ENCODE measurements at regions not wholly inside any gene's neighbourhood (a gene's known extent, or its start where the extent isn't known, plus 50 kb on each side); places are given as distances from the start of the nearest gene placed in this dataset.

GRCh38 chr5:29170599-29170998 lies 2022.9 kb upstream of the CDH6 start:
- Mint-ChIP-seq H3K36me3 (ENCODE audit: insufficient read depth, unreplicated experiment) (no peaks in the 10 kb centered on the region), H3K27me3 (ENCODE audit: unreplicated experiment) (no peaks in the 10 kb centered on the region), H3K4me1 (ENCODE audit: low read depth, unreplicated experiment) (no peaks in the 10 kb centered on the region), H3K27ac (ENCODE audit: unreplicated experiment) (no peak overlapping the region), H3K4me3 (ENCODE audit: low read depth, unreplicated experiment) (no peak overlapping the region), H3K9me3 (ENCODE audit: low read depth, unreplicated experiment) (peaks cover 13% of the 10 kb centered on the region)
- intact Hi-C loops (cut with micrococcal nuclease; ENCODE audit: unreplicated experiment) = no loop called here
- CTCF ChIA-PET = no interaction called here
- no TSS peak for BruUV-seq (replicated peaks)
- DNase-seq = no peak
- TF ChIP-seq CTCF (IDR thresholded peaks at IDR 0.05; ENCODE audit: unreplicated experiment) = no peak

GRCh38 chr5:29169886-29170285 lies 2023.6 kb upstream of the CDH6 start:
- no peaks in the 10 kb centered on the region for H3K27me3 Mint-ChIP-seq (ENCODE audit: unreplicated experiment)
- no peak overlapping the region for H3K27ac Mint-ChIP-seq (ENCODE audit: unreplicated experiment)
- no peak for TF ChIP-seq CTCF (IDR thresholded peaks at IDR 0.05; ENCODE audit: unreplicated experiment)
- no peak for DNase-seq
- intact Hi-C loops (cut with micrococcal nuclease; ENCODE audit: unreplicated experiment) = no loop called here
- no TSS peak for BruUV-seq (replicated peaks)
- H3K4me3 Mint-ChIP-seq (ENCODE audit: low read depth, unreplicated experiment) = no peak overlapping the region
- peaks cover 10% of the 10 kb centered on the region for H3K9me3 Mint-ChIP-seq (ENCODE audit: low read depth, unreplicated experiment)
- CTCF ChIA-PET = no interaction called here
- no peaks in the 10 kb centered on the region for H3K36me3 Mint-ChIP-seq (ENCODE audit: insufficient read depth, unreplicated experiment)
- no peaks in the 10 kb centered on the region for H3K4me1 Mint-ChIP-seq (ENCODE audit: low read depth, unreplicated experiment)

- no peaks in the 10 kb centered on the region for H3K36me3 Mint-ChIP-seq (ENCODE audit: insufficient read depth, unreplicated experiment)
- CTCF ChIA-PET = no interaction called here
- intact Hi-C loops (cut with micrococcal nuclease; ENCODE audit: unreplicated experiment) = no loop called here
- no peak overlapping the region for H3K4me3 Mint-ChIP-seq (ENCODE audit: low read depth, unreplicated experiment)
- H3K9me3 Mint-ChIP-seq (ENCODE audit: low read depth, unreplicated experiment) = no peaks in the 10 kb centered on the region
- DNase-seq = no peak
- no peaks in the 10 kb centered on the region for H3K27me3 Mint-ChIP-seq (ENCODE audit: unreplicated experiment)
- TF ChIP-seq CTCF (IDR thresholded peaks at IDR 0.05; ENCODE audit: unreplicated experiment) = no peak
- H3K4me1 Mint-ChIP-seq (ENCODE audit: low read depth, unreplicated experiment) = peaks cover 7% of the 10 kb centered on the region
- BruUV-seq (replicated peaks) = no TSS peak
- H3K27ac Mint-ChIP-seq (ENCODE audit: unreplicated experiment) = no peak overlapping the region
These were observed 2031.2 kb upstream of the CDH6 start for GRCh38 chr5:29162297-29162696.

- H3K36me3 Mint-ChIP-seq (ENCODE audit: insufficient read depth, unreplicated experiment) = no peaks in the 10 kb centered on the region
- peaks cover 7% of the 10 kb centered on the region for H3K4me1 Mint-ChIP-seq (ENCODE audit: low read depth, unreplicated experiment)
- H3K27me3 Mint-ChIP-seq (ENCODE audit: unreplicated experiment) = no peaks in the 10 kb centered on the region
- TF ChIP-seq CTCF (IDR thresholded peaks at IDR 0.05; ENCODE audit: unreplicated experiment) = no peak
- intact Hi-C loops (cut with micrococcal nuclease; ENCODE audit: unreplicated experiment) = no loop called here
- no peak overlapping the region for H3K27ac Mint-ChIP-seq (ENCODE audit: unreplicated experiment)
- no peak overlapping the region for H3K4me3 Mint-ChIP-seq (ENCODE audit: low read depth, unreplicated experiment)
- CTCF ChIA-PET = interaction anchor here (0.7 kb wide), 1 partner anchor 296 kb away, joined by 3 read pairs; no protein-coding TSS in a partner anchor
- DNase-seq = no peak
- H3K9me3 Mint-ChIP-seq (ENCODE audit: low read depth, unreplicated experiment) = peaks cover 2% of the 10 kb centered on the region
- BruUV-seq (replicated peaks) = no TSS peak
These were observed 2031.8 kb upstream of the CDH6 start for GRCh38 chr5:29161399-29162291.
